ENCODE measurements at regions not wholly inside any gene's neighbourhood (a gene's known extent, or its start where the extent isn't known, plus 50 kb on each side); places are given as distances from the start of the nearest gene placed in this dataset.

- no peaks in the 10 kb centered on the region for H3K27me3 ChIP-seq
- no peaks in the 10 kb centered on the region for H3K36me3 ChIP-seq
- no peak for DNase-seq
- no peaks in the 10 kb centered on the region for H3K9me3 ChIP-seq
- H3K4me1 ChIP-seq = no peaks in the 10 kb centered on the region
- no peak overlapping the region for H3K4me3 ChIP-seq
- no peak overlapping the region for H3K27ac ChIP-seq
- no peak for TF ChIP-seq CTCF (IDR thresholded peaks at IDR 0.05)
- TF ChIP-seq POLR2A (IDR thresholded peaks at IDR 0.05) = no peak
These were observed 106.5 kb upstream of the COX10 start for GRCh38 chr17:13962716-13963240.

- H3K4me1 ChIP-seq = no peaks in the 10 kb centered on the region
- TF ChIP-seq POLR2A (IDR thresholded peaks at IDR 0.05) = no peak
- TF ChIP-seq CTCF (IDR thresholded peaks at IDR 0.05) = no peak
- H3K9me3 ChIP-seq = no peaks in the 10 kb centered on the region
- H3K27me3 ChIP-seq = no peaks in the 10 kb centered on the region
- H3K36me3 ChIP-seq = no peaks in the 10 kb centered on the region
- no peak for DNase-seq
- no peak overlapping the region for H3K4me3 ChIP-seq
- H3K27ac ChIP-seq = no peak overlapping the region
These were observed 101.9 kb upstream of the COX10 start for GRCh38 chr17:13967416-13967815.

DNA sequence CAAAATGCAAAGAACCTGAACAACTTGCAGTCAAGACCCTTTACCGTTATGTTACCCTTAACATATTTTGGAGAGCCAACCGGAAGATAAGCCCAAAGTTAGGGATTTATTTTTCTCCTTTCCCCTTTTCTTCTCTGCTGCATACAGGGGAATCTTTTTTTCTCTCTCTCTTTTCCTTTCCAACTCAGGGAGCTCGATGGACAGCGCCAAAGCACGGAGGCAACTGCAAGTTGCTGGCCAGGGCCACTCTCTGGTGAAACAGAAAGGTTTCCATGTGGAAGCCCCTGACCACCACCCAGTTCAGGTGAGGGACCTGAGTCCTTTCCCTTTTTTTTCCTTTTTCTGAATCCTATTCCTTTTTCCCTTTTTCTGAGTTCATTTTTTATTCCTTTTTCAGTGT, 98.8 kb upstream of the COX10 start:
- DNase-seq = no peak
- TF ChIP-seq POLR2A (IDR thresholded peaks at IDR 0.05) (no peak), CTCF (IDR thresholded peaks at IDR 0.05) (no peak)

GRCh38 chr17:13973960-13974651, 95.2 kb upstream of the COX10 start:
- Histone ChIP-seq H3K4me1 (no peaks in the 10 kb centered on the region), H3K9me3 (no peaks in the 10 kb centered on the region), H3K27ac (no peak overlapping the region), H3K4me3 (no peak overlapping the region), H3K36me3 (no peaks in the 10 kb centered on the region), H3K27me3 (no peaks in the 10 kb centered on the region)
- TF ChIP-seq POLR2A (IDR thresholded peaks at IDR 0.05) = no peak
- TF ChIP-seq CTCF (IDR thresholded peaks at IDR 0.05) = no peak
- no peak for DNase-seq

More for the DNA sequence above, 98.8 kb upstream of the COX10 start:
- Histone ChIP-seq H3K27me3 (no peaks in the 10 kb centered on the region), H3K27ac (no peak overlapping the region), H3K4me1 (no peaks in the 10 kb centered on the region), H3K36me3 (no peaks in the 10 kb centered on the region), H3K9me3 (no peaks in the 10 kb centered on the region), H3K4me3 (no peak overlapping the region)

- Histone ChIP-seq H3K4me1 (no peaks in the 10 kb centered on the region), H3K36me3 (no peaks in the 10 kb centered on the region), H3K27me3 (no peaks in the 10 kb centered on the region), H3K27ac (no peak overlapping the region), H3K9me3 (no peaks in the 10 kb centered on the region), H3K4me3 (no peak overlapping the region)
- TF ChIP-seq POLR2A (IDR thresholded peaks at IDR 0.05) = no peak
- no peak for TF ChIP-seq CTCF (IDR thresholded peaks at IDR 0.05)
- no peak for DNase-seq
These were observed 91.5 kb upstream of the COX10 start for GRCh38 chr17:13977837-13978236.
